ENCODE measurements at regions not wholly inside any gene's neighbourhood (a gene's known extent, or its start where the extent isn't known, plus 50 kb on each side); places are given as distances from the start of the nearest gene placed in this dataset.

DNA sequence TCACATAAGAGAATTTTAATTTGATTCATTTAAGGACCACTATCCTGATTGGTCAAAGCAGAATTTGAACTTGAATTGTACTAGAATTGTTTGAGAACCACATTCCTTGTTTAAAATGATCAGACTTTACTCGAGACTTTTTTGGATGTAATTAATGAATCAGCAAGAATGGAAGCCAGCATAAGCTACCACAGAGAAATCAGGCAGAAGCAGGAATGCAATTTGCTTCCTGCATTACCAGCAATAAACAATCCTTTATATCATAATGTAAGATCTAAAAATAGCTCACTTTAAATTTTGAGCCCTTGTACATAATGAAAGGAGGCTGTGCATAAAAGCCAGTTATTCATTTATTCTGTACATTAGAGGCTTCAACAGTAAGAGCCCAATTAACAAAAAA, 119.8 kb upstream of the BACE2 start:
- no peak for DNase-seq (ENCODE audit: low read depth)

GRCh38 chr21:41048623-41049022, 119.3 kb upstream of the BACE2 start:
- no peak for DNase-seq (ENCODE audit: low read depth)

- no peak for DNase-seq (ENCODE audit: low read depth)
These were observed 115.0 kb upstream of the BACE2 start for GRCh38 chr21:41052820-41053555.

- no peak for DNase-seq (ENCODE audit: low read depth)
These were observed 113.9 kb upstream of the BACE2 start for GRCh38 chr21:41054018-41054578.

DNA sequence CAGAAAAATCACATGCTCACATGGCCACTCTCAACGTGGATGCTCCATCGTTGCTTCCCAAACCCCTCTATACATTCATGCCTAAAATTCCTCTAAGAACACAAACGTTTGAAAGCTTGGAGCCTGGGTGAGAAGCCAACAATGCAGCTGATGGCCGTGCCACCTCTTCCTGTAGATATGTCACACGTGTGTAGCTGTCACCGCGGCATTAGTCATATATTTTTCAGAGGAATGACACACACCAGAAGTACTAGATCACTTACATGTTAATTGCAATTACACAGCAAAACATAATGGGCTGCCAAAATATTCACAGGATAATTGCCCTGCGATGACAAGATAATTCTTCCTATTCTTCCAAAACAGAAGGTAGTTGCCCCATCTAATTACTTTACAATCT, 112.7 kb upstream of the BACE2 start:
- DNase-seq (ENCODE audit: low read depth) = no peak

DNA sequence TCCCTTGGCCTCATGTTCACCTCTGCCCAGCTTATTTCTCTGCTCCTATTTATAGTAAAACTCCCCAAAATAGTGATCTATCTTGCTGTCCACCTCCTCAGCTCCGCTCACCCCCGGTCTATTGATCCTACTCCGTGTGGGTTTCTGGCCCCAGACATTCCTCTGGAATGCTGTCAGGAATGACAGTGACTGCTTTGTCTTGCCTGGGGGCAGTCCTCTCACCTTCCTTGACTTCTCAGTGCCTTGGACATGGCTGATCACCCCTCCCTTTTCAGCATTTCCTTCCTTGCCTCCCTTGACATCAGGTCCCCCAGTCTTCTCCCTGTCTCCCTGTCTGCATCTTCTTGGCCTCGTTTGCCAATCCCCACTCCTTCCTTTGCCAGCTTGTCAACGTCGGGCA, 108.1 kb upstream of the BACE2 start:
- DNase-seq (ENCODE audit: low read depth) = no peak

- no peak for DNase-seq (ENCODE audit: low read depth)
These were observed 106.3 kb upstream of the BACE2 start for GRCh38 chr21:41061701-41062100.

DNA sequence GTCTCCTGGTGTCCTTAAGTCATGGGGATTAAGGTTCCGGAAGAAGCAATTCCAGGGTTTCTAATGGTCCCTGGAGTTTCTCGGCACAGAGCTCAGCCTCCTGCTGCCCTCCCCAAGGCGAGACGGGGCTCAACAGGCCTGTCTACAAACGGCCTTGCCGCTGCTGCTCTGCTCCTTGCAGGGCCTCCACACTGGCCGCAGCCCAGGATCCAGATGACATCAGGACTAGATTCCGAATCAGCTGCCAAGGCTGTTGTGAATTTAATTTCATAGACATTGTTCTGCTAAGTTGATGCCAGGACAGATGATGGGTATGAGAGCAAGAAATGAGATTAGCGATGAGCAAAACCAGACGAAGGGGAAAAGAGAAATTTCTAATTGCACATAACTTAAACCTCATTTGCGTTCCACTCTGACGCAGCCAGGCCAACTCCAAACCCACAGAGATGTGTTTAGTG, 103.6 kb upstream of the BACE2 start:
- no peak for DNase-seq (ENCODE audit: low read depth)

GRCh38 chr21:41064951-41065350, 103.0 kb upstream of the BACE2 start:
- DNase-seq (ENCODE audit: low read depth) = no peak

- DNase-seq (ENCODE audit: low read depth) = no peak
These were observed 102.4 kb upstream of the BACE2 start for GRCh38 chr21:41065539-41065938.

GRCh38 chr21:41066086-41066938, 101.6 kb upstream of the BACE2 start:
- no peak for DNase-seq (ENCODE audit: low read depth)

DNA sequence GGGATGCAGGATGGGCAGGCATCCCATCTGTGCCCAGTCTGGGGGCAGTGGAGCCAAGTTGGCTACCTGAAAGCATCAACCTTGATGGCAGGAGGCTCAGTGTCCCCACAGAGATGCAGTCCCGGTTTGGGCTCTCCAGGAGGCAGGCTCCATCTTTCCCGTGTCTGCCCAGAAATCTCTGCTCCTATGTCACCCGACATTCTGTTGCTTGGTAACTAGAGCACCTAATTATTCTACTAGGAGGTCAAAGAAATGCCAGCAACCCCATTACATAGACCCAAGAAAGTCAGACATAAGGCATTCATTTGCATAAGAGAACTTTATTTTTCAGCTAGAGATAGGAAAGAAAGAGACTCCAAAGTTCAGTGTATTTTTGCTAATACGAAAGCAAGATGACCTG, 100.3 kb upstream of the BACE2 start:
- DNase-seq (ENCODE audit: low read depth) = no peak

DNA sequence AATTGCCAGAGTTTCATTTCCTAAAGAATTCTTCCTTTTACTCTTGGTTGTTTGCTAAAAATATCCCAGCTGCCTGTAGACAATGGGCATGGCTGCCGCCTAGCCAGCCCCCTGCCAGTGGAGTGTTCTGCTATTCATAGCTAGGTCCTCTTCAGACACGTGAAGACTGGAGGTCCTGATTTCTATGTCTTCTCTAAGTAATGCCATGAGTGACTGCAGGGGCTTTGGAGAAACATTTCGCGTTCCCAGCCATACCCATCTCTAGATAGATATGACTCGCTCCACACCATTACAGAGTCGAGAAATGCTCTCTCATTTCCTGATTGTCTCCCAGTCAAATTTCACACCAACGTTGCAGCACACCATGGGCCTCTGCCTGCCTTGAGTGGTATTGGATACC, 99.5 kb upstream of the BACE2 start:
- no peak for DNase-seq (ENCODE audit: low read depth)

- DNase-seq (ENCODE audit: low read depth) = peak; percentile 13
These were observed 98.9 kb upstream of the BACE2 start for GRCh38 chr21:41068967-41069642.

DNA sequence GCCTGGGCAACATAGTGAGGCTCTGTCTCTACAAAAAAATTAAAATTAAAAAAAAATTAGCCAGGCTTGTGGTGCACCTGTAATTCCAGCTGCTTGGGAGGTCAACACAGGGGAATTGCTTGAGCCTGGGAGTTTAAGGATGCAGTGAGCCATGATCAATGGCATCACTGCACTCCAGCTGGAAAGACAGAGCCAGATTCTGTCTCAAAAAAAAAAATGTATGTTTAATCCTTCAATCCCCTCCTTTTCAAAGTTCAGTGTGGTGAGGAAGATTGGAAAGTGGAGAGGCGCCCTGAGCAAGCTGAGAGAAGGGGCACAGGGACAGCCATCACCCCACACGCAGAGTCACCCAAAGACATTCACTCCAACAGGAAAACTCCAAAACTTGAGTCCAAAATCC, 97.7 kb upstream of the BACE2 start:
- DNase-seq (ENCODE audit: low read depth) = no peak

GRCh38 chr21:41071258-41072171, 96.4 kb upstream of the BACE2 start:
- no peak for DNase-seq (ENCODE audit: low read depth)

GRCh38 chr21:41073558-41073957, 94.4 kb upstream of the BACE2 start:
- no peak for DNase-seq (ENCODE audit: low read depth)

GRCh38 chr21:41074396-41075184, 93.4 kb upstream of the BACE2 start:
- DNase-seq (ENCODE audit: low read depth) = no peak

- DNase-seq (ENCODE audit: low read depth) = no peak
These were observed 92.3 kb upstream of the BACE2 start for GRCh38 chr21:41075656-41076055.

GRCh38 chr21:41076064-41076463, 91.9 kb upstream of the BACE2 start:
- DNase-seq (ENCODE audit: low read depth) = no peak

DNA sequence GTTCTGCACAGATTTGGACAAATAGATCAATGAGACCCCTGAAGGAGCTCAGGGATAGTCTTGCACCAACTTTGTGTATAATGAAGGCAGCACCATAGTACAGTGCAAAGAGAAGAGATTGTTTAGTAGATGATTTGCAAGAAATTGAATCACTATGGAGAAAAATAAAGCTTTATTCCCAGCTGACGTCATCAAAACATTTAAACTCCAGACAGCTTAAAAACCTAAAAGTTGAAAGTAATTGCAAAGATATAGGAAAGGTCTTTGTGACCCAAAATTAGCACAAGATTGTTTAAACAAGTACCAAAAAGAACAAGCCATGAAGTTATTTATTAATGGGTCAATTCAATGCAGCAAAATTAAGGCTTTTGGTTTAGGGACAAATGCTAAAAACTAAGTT, 88.8 kb upstream of the BACE2 start:
- DNase-seq (ENCODE audit: low read depth) = no peak

Data from stimulated activated CD8-positive, alpha-beta memory T cell treated with anti-CD3 and anti-CD28 coated beads, Interleukin-12 subunit alpha, Interleukin-12 subunit beta, amount 100 ng/mL, for 1 hour (primary cell).